HG02981 (cell line): ENCODE measurements at regions not wholly inside any gene's neighbourhood (a gene's known extent, or its start where the extent isn't known, plus 50 kb on each side); places are given as distances from the start of the nearest gene placed in this dataset.

Experiments used
- ATAC-seq: cut with Tn5 transposase; IDR thresholded peaks from one replicate; pipeline ENCODE4 v1.9.1; 2021; ENCODE audit warnings: mild to moderate bottlenecking, moderate library complexity; ENCODE audit not compliant: unreplicated experiment

- ATAC-seq: no peak
Measured at GRCh38 chr10:131478377-131478989, 167.0 kb upstream of the TCERG1L start.

GRCh38 chr10:131480066-131480465 lies 168.5 kb upstream of the TCERG1L start:
- no peak for ATAC-seq

DNA sequence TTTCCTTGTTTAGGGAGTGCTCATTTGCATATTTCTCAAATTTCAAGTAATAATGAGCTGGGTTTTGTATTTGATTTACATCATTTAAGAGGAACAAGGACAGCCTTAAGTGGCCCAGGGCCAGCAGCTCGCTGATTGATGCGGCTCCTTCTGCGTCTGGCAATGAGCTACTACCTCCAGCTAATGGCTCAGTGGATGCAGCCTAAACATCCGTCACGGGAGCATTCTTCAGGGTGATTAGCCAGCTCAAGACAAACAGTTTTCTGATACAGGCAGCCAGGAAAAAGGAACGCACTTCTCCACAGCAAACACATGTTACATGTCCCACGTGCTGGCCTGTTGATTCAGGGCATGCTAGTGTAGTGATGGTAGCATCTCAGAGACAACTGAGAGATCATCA lies 169.3 kb upstream of the TCERG1L start:
- ATAC-seq: no peak

- no peak for ATAC-seq
Measured at GRCh38 chr10:131485732-131486131, 174.2 kb upstream of the TCERG1L start.

DNA sequence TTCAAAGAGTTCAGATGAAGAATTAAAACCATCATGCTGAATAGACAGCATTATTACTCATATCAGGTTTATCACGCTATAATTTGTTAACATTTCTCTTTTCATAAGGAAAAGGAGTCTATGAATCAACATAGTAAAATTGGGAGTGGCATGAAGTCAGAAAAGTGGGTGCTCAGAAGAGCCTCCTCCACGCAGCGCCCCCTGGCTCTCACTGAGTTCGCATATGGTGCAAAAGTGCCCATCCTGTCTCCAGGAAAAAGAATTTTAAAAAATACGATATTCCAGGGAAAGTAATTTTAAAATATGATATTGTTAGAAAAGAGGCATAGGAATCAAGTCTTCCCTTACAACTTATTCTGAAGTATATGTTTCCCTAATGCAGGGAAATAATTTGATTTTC lies 176.3 kb upstream of the TCERG1L start:
- ATAC-seq: no peak

DNA sequence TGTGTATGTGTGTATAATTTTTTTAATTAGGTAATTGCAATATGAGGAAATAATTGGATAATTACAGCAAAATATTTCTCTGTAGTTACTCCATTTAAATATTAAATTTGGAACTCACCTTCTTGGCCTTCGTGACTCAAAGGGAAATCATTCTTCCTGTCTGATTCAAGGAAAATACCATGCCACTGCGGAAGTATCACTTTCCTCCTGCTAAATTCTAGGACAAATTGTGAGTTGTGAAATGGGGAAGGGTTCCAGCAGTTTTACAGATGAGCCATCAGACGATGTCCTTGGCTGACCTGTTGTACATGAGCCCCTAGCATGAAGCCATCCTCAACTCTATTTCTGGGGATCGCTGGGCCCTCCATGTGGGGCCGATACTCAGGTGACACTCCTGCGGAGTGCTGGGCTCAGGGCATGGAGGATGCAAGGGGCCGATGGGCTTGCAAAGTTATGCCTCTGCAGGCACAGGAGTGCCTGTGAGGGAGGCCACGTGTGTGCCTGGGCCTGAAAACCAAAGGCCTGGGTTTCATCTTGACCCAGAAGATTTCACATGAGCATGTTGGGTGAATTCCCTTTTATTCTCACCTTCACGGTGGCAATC lies 179.6 kb upstream of the TCERG1L start:
- no peak for ATAC-seq

GRCh38 chr10:131492211-131492857 lies 180.8 kb upstream of the TCERG1L start:
- no peak for ATAC-seq

- no peak for ATAC-seq
Measured at GRCh38 chr10:131493432-131493831, 181.9 kb upstream of the TCERG1L start.

DNA sequence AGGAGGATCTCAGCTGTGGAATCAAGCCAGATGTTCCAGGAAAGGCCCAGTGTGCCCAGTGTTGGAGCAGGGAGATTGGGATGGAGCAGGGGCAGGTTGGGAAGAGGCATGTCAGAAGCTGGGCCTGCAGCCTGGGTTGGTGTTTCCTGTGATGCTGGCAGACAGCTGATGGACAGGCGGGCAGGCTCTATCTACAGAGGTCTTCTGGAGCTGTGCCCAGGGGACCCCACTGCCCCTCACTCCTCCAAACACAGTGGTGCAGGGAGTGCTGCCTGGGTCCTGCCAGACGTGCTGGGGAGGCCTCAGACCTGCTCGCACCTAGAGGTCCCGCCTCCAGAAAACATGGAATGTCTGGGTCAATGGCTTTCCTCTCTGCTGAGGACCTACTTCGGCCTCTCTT lies 182.9 kb upstream of the TCERG1L start:
- ATAC-seq: no peak

- ATAC-seq: no peak
Measured at GRCh38 chr10:131495224-131495623, 183.7 kb upstream of the TCERG1L start.

- ATAC-seq: no peak
Measured at GRCh38 chr10:131495892-131496291, 184.4 kb upstream of the TCERG1L start.

DNA sequence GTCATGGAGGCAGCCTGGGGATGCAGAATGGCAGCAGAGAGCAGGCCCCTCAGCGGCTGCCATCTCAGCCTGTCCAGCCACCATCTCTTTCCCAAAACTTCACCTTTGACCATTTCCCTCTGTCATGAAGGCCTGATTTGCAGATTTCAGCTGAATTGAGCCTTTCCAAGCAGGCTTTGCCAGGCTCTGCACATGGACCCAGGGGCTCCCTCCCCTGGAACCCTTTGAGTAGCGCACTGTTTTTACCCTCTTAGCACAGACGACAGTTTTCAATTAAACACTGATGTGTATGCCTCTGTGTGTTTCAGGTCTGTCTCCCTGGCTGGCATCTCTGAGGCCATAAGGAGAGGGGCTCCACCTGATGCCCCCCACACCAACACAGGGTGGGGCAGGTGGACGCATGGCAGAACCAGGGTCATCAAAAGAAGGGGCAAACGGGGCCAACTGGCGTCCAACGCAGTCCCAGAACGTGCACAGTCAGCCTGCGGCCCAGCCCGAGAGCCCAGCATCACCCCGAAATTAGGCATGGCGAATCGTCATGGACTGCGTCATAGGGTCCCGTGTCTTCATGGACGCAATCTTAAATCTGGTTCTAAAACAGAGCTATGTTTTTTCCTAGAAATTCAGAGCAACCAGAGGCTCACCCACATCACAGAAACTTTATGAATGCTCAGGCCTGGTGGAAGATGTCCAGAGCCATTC lies 185.0 kb upstream of the TCERG1L start:
- no peak for ATAC-seq

GRCh38 chr10:131499566-131499965 lies 188.0 kb upstream of the TCERG1L start:
- ATAC-seq: no peak

GRCh38 chr10:131500181-131500580 lies 188.7 kb upstream of the TCERG1L start:
- no peak for ATAC-seq

DNA sequence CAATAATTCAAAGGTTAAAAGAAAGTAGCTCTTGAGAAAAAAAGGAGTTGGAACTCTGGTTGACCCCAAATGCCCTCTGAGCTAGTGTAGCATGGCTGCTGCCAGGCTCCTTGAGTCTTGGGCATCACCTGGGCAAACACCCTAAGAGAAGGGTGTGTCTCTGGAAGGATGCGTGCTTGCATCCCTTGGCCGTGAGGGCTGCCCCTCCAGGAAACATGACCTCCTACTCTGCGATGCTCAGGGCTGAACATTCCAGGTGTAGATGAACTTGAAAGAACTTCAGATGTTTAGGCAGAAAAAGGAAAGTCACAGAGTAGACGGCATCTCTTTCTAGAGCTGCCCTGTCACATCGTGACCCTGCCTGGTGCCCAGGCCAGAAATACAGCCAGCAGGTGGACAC lies 189.4 kb upstream of the TCERG1L start:
- ATAC-seq: no peak

GRCh38 chr10:131503992-131504391 lies 192.5 kb upstream of the TCERG1L start:
- ATAC-seq: no peak

- no peak for ATAC-seq
Measured at GRCh38 chr10:131511391-131511790, 199.9 kb upstream of the TCERG1L start.

- no peak for ATAC-seq
Measured at GRCh38 chr10:131512852-131513251, 201.3 kb upstream of the TCERG1L start.

GRCh38 chr10:131513445-131513844 lies 201.9 kb upstream of the TCERG1L start:
- no peak for ATAC-seq

DNA sequence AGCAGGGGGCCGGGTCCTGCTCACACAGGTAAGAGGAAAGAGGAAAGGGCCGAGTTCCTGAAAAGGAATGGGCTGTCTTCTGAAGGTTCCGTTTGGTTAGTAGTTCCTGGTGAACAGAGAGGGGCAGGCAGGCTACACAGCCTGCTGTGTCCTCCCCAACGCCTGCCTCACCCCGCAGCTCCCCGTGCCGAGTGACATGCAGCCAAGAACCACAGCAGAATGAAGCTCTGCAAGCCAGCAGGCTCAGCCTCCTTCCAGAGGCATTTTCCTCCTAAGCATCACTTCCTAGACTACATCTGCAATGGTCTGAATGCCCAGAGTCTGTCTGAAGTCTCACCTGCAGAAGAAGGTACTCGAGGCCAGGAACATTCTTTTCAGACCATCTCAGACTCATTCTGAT lies 202.4 kb upstream of the TCERG1L start:
- ATAC-seq: no peak

DNA sequence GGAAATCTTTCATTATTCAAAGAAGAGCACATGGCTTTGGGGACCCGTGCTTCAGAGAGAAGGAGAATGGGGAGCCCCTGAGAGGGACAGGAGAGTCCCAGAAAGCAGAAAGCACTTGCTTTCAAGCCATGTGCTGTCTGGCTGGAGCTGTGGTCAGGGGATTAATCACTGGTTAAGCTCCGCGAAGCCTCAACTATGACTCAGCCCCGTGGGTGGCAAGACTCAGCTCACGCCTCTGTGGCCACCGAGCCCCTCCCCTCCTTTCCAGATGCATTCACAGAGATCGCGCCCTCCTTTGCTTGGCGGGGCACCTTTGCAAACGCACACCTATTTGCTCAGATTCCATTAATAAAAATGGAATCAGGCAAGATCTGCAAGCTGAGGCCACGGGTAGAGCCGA lies 202.9 kb upstream of the TCERG1L start:
- ATAC-seq: no peak

DNA sequence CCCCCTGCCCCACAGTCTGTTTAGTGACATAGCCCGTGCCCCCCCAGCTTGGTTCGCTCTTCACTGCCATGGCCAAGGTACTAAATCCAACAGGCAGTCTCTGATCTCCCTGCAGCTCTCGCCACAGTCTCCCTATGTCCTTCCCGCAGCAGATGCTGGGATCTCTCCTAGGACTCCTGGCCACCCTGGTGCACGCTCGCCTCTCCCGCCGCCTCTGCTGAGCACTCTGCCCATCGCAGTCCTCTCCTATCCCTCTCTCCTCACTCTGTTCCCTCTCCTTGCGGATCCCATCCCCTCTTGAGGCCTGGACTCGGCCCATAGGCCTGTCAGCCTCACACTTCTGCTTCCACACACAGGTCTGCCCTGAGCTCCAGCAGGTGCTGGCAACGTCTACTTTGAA lies 204.8 kb upstream of the TCERG1L start:
- no peak for ATAC-seq
